NCI-H2227 (cell line): ENCODE measurements at regions not wholly inside any gene's neighbourhood (a gene's known extent, or its start where the extent isn't known, plus 50 kb on each side); places are given as distances from the start of the nearest gene placed in this dataset.
"Not testable (repeated sequence)": the region's sequence is repeated elsewhere in the genome, so short reads cannot be mapped to it uniquely, and the experiment has no call there.

Experiments
- DNase-seq: peaks from one replicate; lab custom pipeline; 2025; ENCODE audit not compliant: unreplicated experiment; lab: John Stamatoyannopoulos, UW

- DNase-seq, result no peak
These were observed 98.1 kb upstream of the TEX13D start for GRCh38 chrX:124234348-124234747.

- no peak for DNase-seq
These were observed 94.2 kb upstream of the TEX13D start for GRCh38 chrX:124238268-124238667.

- no peak for DNase-seq
These were observed 93.1 kb upstream of the TEX13D start for GRCh38 chrX:124239324-124239723.

- DNase-seq, result no peak
These were observed 92.5 kb upstream of the TEX13D start for GRCh38 chrX:124239911-124240310.

- no peak for DNase-seq
These were observed 92.0 kb upstream of the TEX13D start for GRCh38 chrX:124240422-124240821.

GRCh38 chrX:124242131-124242530, 90.3 kb upstream of the TEX13D start:
- DNase-seq, result no peak

GRCh38 chrX:124249345-124249744, 83.1 kb upstream of the TEX13D start:
- no peak for DNase-seq

GRCh38 chrX:124250835-124251437, 81.5 kb upstream of the TEX13D start:
- no peak for DNase-seq

- DNase-seq, result no peak
These were observed 77.8 kb upstream of the TEX13D start for GRCh38 chrX:124254611-124255010.

- no peak for DNase-seq
These were observed 76.2 kb upstream of the TEX13D start for GRCh38 chrX:124256216-124256615.

- DNase-seq, result no peak
These were observed 75.7 kb upstream of the TEX13D start for GRCh38 chrX:124256629-124257380.

GRCh38 chrX:124257924-124258702, 74.3 kb upstream of the TEX13D start:
- no peak for DNase-seq

GRCh38 chrX:124260845-124261244, 71.6 kb upstream of the TEX13D start:
- DNase-seq, result no peak

GRCh38 chrX:124263743-124264142, 68.7 kb upstream of the TEX13D start:
- DNase-seq, result no peak

- no peak for DNase-seq
These were observed 64.4 kb upstream of the TEX13D start for GRCh38 chrX:124268099-124268498.

- DNase-seq, result no peak
These were observed 62.6 kb upstream of the TEX13D start for GRCh38 chrX:124269881-124270280.

GRCh38 chrX:124271599-124271998, 60.9 kb upstream of the TEX13D start:
- not testable (repeated sequence) for DNase-seq

- no peak for DNase-seq
These were observed 60.0 kb upstream of the TEX13D start for GRCh38 chrX:124272370-124272982.

GRCh38 chrX:124274438-124275181, 57.9 kb upstream of the TEX13D start:
- no peak for DNase-seq

GRCh38 chrX:124275182-124275894, 57.1 kb upstream of the TEX13D start:
- DNase-seq, result no peak
